ENCODE measurements at regions not wholly inside any gene's neighbourhood (a gene's known extent, or its start where the extent isn't known, plus 50 kb on each side); places are given as distances from the start of the nearest gene placed in this dataset.
A peak's percentile ranks its signal among the peaks of the same experiment; 100 is the strongest.

- no peak overlapping the region for H3K4me2 ChIP-seq (ENCODE audit: unreplicated experiment)
- in situ Hi-C loops (cut with MboI), result no loop called here
- 73 to 81% methylated on average over 2 of the region's 2 CpGs for WGBS, 2 experiments (ENCODE audit: low coverage in 1 of 2, low lambda C conversion rate in 2 of 2, missing lambda C conversion rate in 2 of 2)
- TF ChIP-seq EZH2phosphoT487 (IDR thresholded peaks at IDR 0.05; ENCODE audit: insufficient read depth, low read depth) (no peak), EZH2 (IDR thresholded peaks at IDR 0.05; ENCODE audit: insufficient read depth, poor library complexity, severe bottlenecking) (no peak)
- H3K9me3 ChIP-seq (ENCODE audit: low read depth), result no peaks in the 10 kb centered on the region
- peaks cover 19% of the 10 kb centered on the region for H3K4me1 ChIP-seq (ENCODE audit: insufficient read depth)
- no peak for DNase-seq
- no peaks in the 10 kb centered on the region for H4K20me1 ChIP-seq (ENCODE audit: insufficient read depth)
- no peaks in the 10 kb centered on the region for H3K79me2 ChIP-seq (ENCODE audit: insufficient read depth)
- no peak overlapping the region for H3K27ac ChIP-seq
- 0 out of 2 replicates have a peak overlapping the region, but pooled peaks have one; percentile 34 for H2AFZ ChIP-seq
- no peaks in the 10 kb centered on the region for H3F3A ChIP-seq (ENCODE audit: insufficient read depth)
- H3K9me2 ChIP-seq (ENCODE audit: insufficient read depth), result no peaks in the 10 kb centered on the region
- no peaks in the 10 kb centered on the region for H3K27me3 ChIP-seq (replicated peaks; ENCODE audit: insufficient read depth)
- no peaks in the 10 kb centered on the region for H3K36me3 ChIP-seq (ENCODE audit: low read depth)
- H3K4me3 ChIP-seq, result no peak overlapping the region
- no peak overlapping the region for H3K9ac ChIP-seq
Measured at GRCh38 chr12:87152075-87152474, 877.1 kb downstream of the C12orf50 start.

- Histone ChIP-seq H3K27me3 (replicated peaks; ENCODE audit: insufficient read depth) (no peaks in the 10 kb centered on the region), H3K27ac (no peak overlapping the region), H2AFZ (peak overlapping the region; percentile 34; the same call in 1 of the 2 replicates), H3K79me2 (ENCODE audit: insufficient read depth) (no peaks in the 10 kb centered on the region), H3K9ac (no peak overlapping the region), H3K36me3 (ENCODE audit: low read depth) (no peaks in the 10 kb centered on the region), H4K20me1 (ENCODE audit: insufficient read depth) (no peaks in the 10 kb centered on the region), H3K4me3 (no peak overlapping the region), H3K4me1 (ENCODE audit: insufficient read depth) (peaks cover 11% of the 10 kb centered on the region), H3K9me3 (ENCODE audit: low read depth) (no peaks in the 10 kb centered on the region), H3F3A (ENCODE audit: insufficient read depth) (no peaks in the 10 kb centered on the region), H3K9me2 (ENCODE audit: insufficient read depth) (no peaks in the 10 kb centered on the region), H3K4me2 (ENCODE audit: unreplicated experiment) (no peak overlapping the region)
- DNase-seq, result no peak
- 44 to 48% methylated on average over 2 of the region's 2 CpGs for WGBS, 2 experiments (ENCODE audit: low coverage in 1 of 2, low lambda C conversion rate in 2 of 2, missing lambda C conversion rate in 2 of 2)
- in situ Hi-C loops (cut with MboI), result no loop called here
- TF ChIP-seq EZH2 (IDR thresholded peaks at IDR 0.05; ENCODE audit: insufficient read depth, poor library complexity, severe bottlenecking) (no peak), EZH2phosphoT487 (IDR thresholded peaks at IDR 0.05; ENCODE audit: insufficient read depth, low read depth) (no peak)
Measured at GRCh38 chr12:87150969-87151662, 878.1 kb downstream of the C12orf50 start.

GRCh38 chr12:87142342-87142741, 886.2 kb upstream of the MGAT4C start:
- Histone ChIP-seq H3K27ac (no peak overlapping the region), H2AFZ (no peak overlapping the region), H3K9me2 (ENCODE audit: insufficient read depth) (no peaks in the 10 kb centered on the region), H3K4me1 (ENCODE audit: insufficient read depth) (peaks cover 12% of the 10 kb centered on the region), H3K36me3 (ENCODE audit: low read depth) (no peaks in the 10 kb centered on the region), H3K9me3 (ENCODE audit: low read depth) (no peaks in the 10 kb centered on the region), H3K27me3 (replicated peaks; ENCODE audit: insufficient read depth) (no peaks in the 10 kb centered on the region), H3K4me2 (ENCODE audit: unreplicated experiment) (no peak overlapping the region), H3K9ac (no peak overlapping the region), H3F3A (ENCODE audit: insufficient read depth) (no peaks in the 10 kb centered on the region), H3K79me2 (ENCODE audit: insufficient read depth) (no peaks in the 10 kb centered on the region), H3K4me3 (no peak overlapping the region), H4K20me1 (ENCODE audit: insufficient read depth) (no peaks in the 10 kb centered on the region)
- in situ Hi-C loops (cut with MboI), result no loop called here
- no peak for TF ChIP-seq EZH2phosphoT487 (IDR thresholded peaks at IDR 0.05; ENCODE audit: insufficient read depth, low read depth)
- TF ChIP-seq EZH2 (IDR thresholded peaks at IDR 0.05; ENCODE audit: insufficient read depth, poor library complexity, severe bottlenecking), result no peak
- DNase-seq, result no peak

DNA sequence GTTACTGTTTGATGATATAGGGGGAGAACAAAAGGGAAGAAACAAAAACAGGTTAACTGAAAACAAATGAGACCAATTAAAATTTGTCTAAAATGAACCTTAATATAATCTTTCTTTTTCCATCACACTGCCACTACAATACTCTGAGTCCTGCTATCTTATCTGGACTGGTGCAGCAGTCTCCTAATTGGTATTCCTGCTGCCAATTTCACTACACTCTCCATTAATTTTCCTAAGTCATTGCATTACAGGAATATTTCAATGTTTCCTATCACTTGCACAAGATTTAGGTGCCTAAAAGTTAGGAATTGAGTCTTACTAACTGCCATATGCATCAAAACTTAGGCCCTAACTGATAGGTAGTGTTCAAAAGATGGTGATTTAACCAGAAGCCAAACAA, 884.9 kb upstream of the MGAT4C start:
- Histone ChIP-seq H3K9me3 (ENCODE audit: low read depth) (no peaks in the 10 kb centered on the region), H3K79me2 (ENCODE audit: insufficient read depth) (no peaks in the 10 kb centered on the region), H3K27me3 (replicated peaks; ENCODE audit: insufficient read depth) (no peaks in the 10 kb centered on the region), H3K4me2 (ENCODE audit: unreplicated experiment) (no peak overlapping the region), H3K27ac (no peak overlapping the region), H2AFZ (no peak overlapping the region), H3K36me3 (ENCODE audit: low read depth) (no peaks in the 10 kb centered on the region), H3K4me1 (ENCODE audit: insufficient read depth) (peaks cover 20% of the 10 kb centered on the region), H3K4me3 (no peak overlapping the region), H3K9me2 (ENCODE audit: insufficient read depth) (no peaks in the 10 kb centered on the region), H3F3A (ENCODE audit: insufficient read depth) (no peaks in the 10 kb centered on the region), H3K9ac (no peak overlapping the region), H4K20me1 (ENCODE audit: insufficient read depth) (no peaks in the 10 kb centered on the region)
- in situ Hi-C loops (cut with MboI), result no loop called here
- no peak for TF ChIP-seq EZH2 (IDR thresholded peaks at IDR 0.05; ENCODE audit: insufficient read depth, poor library complexity, severe bottlenecking)
- no peak for TF ChIP-seq EZH2phosphoT487 (IDR thresholded peaks at IDR 0.05; ENCODE audit: insufficient read depth, low read depth)
- no peak for DNase-seq

- Histone ChIP-seq H3F3A (ENCODE audit: insufficient read depth) (no peaks in the 10 kb centered on the region), H3K27ac (peak overlapping the region; percentile 25), H3K4me1 (ENCODE audit: insufficient read depth) (peaks cover 29% of the 10 kb centered on the region), H2AFZ (no peak overlapping the region), H3K9ac (no peak overlapping the region), H3K79me2 (ENCODE audit: insufficient read depth) (no peaks in the 10 kb centered on the region), H3K4me2 (ENCODE audit: unreplicated experiment) (no peak overlapping the region), H3K27me3 (replicated peaks; ENCODE audit: insufficient read depth) (no peaks in the 10 kb centered on the region), H3K9me2 (ENCODE audit: insufficient read depth) (no peaks in the 10 kb centered on the region), H4K20me1 (ENCODE audit: insufficient read depth) (no peaks in the 10 kb centered on the region), H3K36me3 (ENCODE audit: low read depth) (no peaks in the 10 kb centered on the region), H3K4me3 (no peak overlapping the region), H3K9me3 (ENCODE audit: low read depth) (no peaks in the 10 kb centered on the region)
- 33% methylated on average over 1 of the region's 1 CpG for WGBS, 2 experiments (ENCODE audit: low coverage in 1 of 2, low lambda C conversion rate in 2 of 2, missing lambda C conversion rate in 2 of 2)
- peak; percentile 85 for DNase-seq
- in situ Hi-C loops (cut with MboI), result no loop called here
- no peak for TF ChIP-seq EZH2 (IDR thresholded peaks at IDR 0.05; ENCODE audit: insufficient read depth, poor library complexity, severe bottlenecking)
- no peak for TF ChIP-seq EZH2phosphoT487 (IDR thresholded peaks at IDR 0.05; ENCODE audit: insufficient read depth, low read depth)
Measured at GRCh38 chr12:87140262-87140661, 884.1 kb upstream of the MGAT4C start.
